GM20000 (cell line): ENCODE measurements at regions not wholly inside any gene's neighbourhood (a gene's known extent, or its start where the extent isn't known, plus 50 kb on each side); places are given as distances from the start of the nearest gene placed in this dataset.

Source experiments
- DNase-seq: peaks from one replicate; pipeline ENCODE4 v3.0.0; 2012; ENCODE audit warnings: low spot score
- TF ChIP-seq, protein P1 (sequence below): IDR thresholded peaks from 2 replicates; pipeline ENCODE4 v1.5.1; 2012; ENCODE audit warnings: mild to moderate bottlenecking, control low read depth; ENCODE audit errors: extremely low read depth, missing control alignments

DNA sequence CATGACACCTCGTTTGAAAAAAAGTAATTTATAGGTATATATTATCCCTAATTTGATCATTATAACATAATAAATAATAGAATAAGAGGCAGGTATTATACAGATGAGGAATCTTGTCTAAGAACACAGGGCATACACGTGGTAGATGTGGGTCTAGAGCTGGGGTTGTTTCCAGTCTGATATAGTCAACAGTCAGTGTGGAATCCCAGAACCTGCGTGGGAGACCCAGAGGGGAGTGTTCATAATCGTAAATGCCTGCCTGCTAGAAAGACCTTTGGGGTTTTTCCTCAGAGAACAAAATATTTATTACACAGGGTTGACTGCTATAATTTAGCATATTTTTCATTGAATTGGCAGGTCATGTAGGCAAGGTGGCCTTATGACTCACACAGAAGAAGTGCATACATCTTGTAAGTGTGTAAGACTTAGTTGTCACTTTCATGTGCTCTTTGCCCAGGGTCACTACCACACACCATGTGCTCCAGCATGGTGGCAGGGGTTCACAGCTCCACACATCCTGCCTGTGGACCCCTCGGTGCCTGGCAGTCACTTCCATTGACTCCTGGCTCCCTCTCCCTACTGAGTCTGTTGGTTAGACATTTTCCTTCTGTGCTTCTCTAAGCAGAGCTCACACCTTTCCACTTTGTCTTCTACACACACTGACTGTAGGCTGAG, 94.9 kb upstream of the IKZF1 start:
- TF ChIP-seq, protein P1, sequence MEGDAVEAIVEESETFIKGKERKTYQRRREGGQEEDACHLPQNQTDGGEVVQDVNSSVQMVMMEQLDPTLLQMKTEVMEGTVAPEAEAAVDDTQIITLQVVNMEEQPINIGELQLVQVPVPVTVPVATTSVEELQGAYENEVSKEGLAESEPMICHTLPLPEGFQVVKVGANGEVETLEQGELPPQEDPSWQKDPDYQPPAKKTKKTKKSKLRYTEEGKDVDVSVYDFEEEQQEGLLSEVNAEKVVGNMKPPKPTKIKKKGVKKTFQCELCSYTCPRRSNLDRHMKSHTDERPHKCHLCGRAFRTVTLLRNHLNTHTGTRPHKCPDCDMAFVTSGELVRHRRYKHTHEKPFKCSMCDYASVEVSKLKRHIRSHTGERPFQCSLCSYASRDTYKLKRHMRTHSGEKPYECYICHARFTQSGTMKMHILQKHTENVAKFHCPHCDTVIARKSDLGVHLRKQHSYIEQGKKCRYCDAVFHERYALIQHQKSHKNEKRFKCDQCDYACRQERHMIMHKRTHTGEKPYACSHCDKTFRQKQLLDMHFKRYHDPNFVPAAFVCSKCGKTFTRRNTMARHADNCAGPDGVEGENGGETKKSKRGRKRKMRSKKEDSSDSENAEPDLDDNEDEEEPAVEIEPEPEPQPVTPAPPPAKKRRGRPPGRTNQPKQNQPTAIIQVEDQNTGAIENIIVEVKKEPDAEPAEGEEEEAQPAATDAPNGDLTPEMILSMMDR, result no peak
- DNase-seq, result no peak

DNA sequence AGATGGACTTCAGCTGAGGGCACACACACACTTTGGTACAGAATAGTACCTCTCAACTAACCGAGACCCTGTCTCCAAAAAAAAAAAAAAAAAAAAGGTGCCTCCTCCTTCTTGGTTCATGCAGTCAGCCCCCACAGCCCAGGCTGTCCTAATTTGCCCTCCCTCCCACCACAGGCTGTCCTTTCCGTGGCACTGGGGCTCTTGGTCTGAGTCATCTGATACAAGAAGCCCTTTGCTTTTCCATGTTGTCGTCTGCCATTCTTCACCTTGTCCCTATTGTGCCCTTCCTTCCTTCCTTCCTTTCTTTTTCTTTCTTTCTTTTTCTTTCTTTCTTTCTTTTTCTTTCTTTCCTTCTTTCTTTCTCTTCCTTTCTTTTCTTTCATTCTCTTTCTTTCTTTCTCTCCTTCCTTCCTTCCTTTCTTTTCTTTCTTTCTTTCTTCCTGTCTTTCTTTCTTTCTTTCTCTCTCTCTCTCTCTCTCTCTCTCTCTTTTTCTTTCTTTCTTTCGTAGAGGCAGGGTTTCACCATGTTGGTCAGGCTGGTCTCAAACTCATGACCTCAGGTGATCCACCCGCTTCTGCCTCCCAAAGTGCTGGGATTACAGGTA, 96.0 kb upstream of the IKZF1 start:
- TF ChIP-seq, protein P1, result no peak
- no peak for DNase-seq

DNA sequence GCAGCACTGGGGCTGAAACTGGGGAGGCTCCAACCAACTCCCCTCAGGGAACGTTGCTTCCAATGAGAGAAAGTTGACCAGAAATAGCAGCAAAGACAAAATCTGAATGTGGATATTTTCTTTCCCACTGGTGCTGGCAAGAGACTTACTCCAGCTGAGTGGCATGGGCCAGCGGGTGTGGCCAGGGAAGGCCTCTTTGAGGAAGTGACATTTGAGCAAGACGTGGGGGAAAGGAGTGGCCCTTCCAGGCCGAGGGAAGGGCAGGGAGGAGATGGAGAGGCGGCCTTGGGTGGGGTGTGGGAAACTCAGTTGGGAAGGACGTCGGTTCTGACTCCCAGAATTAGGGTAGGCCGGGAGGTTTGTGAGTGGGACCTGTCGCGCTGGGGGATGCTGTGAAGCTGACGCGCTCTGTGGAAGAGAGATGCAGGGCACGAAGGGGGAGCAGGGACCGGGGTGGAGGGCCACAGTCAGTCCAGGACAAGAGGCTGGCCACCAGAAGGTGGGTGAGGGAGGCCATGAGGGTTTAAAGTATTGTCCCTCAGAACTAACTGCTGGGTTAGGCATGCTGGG, 96.7 kb upstream of the IKZF1 start:
- DNase-seq, result no peak

DNA sequence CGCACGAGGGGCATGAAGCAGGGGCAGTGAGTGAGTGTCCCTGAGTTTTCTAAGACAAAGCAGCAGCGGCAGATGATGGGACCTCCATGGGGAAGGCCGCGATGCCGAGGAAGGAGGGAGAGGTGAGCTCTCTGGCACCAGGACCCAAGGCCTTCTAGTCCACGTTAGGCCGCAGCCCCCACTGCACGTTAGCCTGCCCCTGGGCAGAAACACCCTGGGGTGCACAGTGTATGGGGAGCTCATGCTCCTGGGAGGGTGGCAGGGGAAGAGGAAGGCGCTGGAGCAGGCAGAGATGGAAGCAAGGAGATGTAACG, 97.3 kb upstream of the IKZF1 start:
- TF ChIP-seq, protein P1, result no peak
- DNase-seq, result no peak

More for the DNA sequence above, 96.7 kb upstream of the IKZF1 start:
- TF ChIP-seq, protein P1, result no peak

DNA sequence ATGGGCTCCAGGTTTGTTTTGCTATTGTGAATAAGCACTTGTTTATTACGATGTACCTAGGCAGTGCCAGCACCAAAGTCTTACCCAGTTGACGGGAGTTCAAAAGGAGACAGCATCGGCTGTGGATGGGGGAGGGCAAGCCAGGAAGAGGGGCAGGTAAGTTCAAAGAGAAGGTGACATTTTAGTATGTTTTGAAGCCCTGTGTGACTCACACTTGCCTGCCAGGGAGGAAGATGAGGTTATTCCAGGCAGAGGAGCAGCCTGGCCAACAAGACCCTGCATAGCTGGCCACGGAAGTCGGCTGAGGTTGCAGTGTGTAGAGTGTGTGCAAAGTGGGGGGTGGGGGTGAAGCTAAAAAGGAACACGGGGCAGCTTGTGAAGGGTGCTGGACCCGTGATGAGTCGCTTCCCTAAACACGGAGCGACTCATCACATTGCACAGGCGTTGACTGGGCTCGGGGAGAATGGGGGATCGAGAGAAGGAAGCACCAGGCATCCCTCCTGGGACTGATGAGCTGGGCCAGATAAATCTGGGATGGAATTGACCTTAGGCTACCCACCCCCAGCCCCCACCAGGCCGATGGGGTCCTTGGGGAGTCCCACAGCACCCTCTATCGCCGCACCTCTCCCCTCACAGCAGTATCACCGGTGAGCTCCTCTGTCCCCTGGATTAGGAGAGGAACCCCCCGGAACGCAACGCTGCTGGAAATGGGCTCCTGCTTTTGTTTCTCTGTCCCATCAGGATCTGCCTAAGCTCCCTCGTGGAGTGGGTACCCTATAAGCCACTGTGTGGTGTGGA, 97.9 kb upstream of the IKZF1 start:
- TF ChIP-seq, protein P1, result no peak
- no peak for DNase-seq

DNA sequence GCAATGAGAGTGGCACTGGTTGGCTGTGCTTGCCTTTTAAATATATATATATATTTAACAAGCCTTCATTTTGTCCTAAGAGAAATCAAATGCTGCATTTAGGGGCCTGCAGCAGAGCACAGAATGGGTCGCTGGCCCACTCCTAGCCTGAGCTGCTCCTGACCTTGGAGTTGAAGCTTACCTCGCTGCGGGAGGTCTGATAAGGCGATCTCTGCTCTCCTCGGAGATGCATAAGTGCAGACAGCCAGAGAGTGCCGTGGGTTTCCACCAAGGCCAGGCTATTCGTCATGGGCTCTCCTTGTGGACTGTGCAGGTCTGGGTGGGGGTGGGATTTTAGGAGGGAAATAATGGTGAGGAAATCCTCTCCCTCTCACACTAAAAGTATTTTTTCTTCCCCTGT, 99.5 kb upstream of the IKZF1 start:
- TF ChIP-seq, protein P1, result no peak
- no peak for DNase-seq

DNA sequence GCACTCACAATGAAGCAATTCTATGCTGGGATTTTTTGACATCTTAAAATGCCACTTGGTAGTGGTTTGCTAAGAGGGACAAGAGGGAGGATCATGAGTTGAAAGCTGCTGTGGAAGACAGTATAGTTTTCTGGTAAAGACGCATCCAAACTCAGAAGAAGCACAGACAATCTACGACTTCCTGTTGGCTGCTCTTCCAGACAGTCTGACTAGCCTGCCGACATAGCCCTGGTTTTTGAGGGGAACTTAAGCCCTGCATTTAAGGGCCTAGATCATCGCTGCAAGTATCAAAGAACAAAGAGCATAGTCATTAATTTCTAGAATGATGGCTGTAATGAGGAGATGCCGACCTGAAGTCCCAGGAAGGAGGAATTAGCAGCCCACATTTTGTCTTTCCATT, 99.9 kb upstream of the IKZF1 start:
- TF ChIP-seq, protein P1, result no peak
- DNase-seq, result no peak
